Left lung (tissue), 4 donors: ENCODE measurements at regions not wholly inside any gene's neighbourhood (a gene's known extent, or its start where the extent isn't known, plus 50 kb on each side); places are given as distances from the start of the nearest gene placed in this dataset.
"Not testable (repeated sequence)": the region's sequence is repeated elsewhere in the genome, so short reads cannot be mapped to it uniquely, and the experiment has no call there.

Source experiments
- ATAC-seq: fragments of 200-7000 bp; cut with Tn5 transposase; one replicate; pipeline ENCODE4 v1.9.1; 2020; ENCODE audit warnings: moderate library complexity
- DNase-seq, 4 donors: peaks; one replicate each; pipeline ENCODE4 v3.0.0-alpha.2; 2013 to 2020
- H3K27ac ChIP-seq, 2 donors: fragments of 200-600 bp; sonication (generic) in 1 of 2; one replicate each; pipeline versions ENCODE4 v1.5.0 to v1.8.0; 2020 to 2021
- H3K27me3 ChIP-seq, 2 donors: fragments of 200-600 bp; sonication (generic) in 1 of 2; one replicate each; pipeline versions ENCODE4 v1.5.0 to v1.8.0; 2020 to 2021
- H3K36me3 ChIP-seq, 2 donors: fragments of 200-600 bp; sonication (generic) in 1 of 2; one replicate each; pipeline versions ENCODE4 v1.5.0 to v1.8.0; 2020 to 2021
- H3K4me1 ChIP-seq, 2 donors: fragments of 200-600 bp; one replicate each; pipeline ENCODE4 v1.8.0; 2021
- H3K4me3 ChIP-seq, 2 donors: fragments of 200-600 bp; sonication (generic) in 1 of 2; one replicate each; pipeline versions ENCODE4 v1.5.0 to v1.8.0; 2020 to 2021; ENCODE audit warnings: mild to moderate bottlenecking in 1 of 2
- H3K9me3 ChIP-seq, 2 donors: fragments of 200-600 bp; sonication (generic) in 1 of 2; one replicate each; pipeline versions ENCODE4 v1.5.0 to v1.8.0; 2020 to 2021
- intact Hi-C, 2 donors: fragments of 100-400 bp; cut with DNase I; formaldehyde crosslinking; loops; one replicate each; pipeline versions ENCODE4 v1.11.2 to v1.14.2; 2022
- TF ChIP-seq, protein P1 (sequence below), 2 donors: fragments of 200-600 bp; sonication (generic) in 1 of 2; IDR thresholded peaks; one replicate each; pipeline versions ENCODE4 v1.5.0 to v1.8.0; 2021; ENCODE audit warnings: antibody characterized with exemption in 2 of 2
- donor health status: DM: no; HTN: yes; CAD: no.
- donor health status: DM: no; HTN: no; CAD: no.

DNA sequence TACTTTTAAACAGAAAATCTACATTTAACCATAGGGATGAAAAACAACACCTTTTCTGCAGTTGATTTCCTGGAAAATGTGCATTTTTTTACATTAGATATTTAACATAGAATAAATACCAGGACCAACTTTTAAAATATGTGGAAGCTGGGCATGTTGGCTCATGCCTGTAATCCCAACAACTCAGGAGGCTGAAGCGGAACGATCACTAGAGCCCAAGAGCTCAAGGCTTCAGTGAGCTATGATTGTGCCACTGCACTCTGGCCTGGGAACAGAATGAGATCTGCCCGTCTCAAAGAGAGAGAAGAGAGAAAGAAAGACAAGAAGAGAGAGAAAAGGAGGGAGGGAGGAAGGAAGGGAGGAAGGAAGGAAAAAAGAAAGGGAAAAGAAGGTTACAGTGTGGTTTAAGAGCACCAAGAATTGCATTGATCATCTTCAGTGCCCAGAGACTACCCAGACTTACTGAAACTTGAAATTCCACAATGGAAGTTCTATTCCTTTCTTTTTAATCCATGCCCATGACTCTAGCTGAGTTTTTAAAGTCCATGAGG is 189.4 kb upstream of the ARID1B start:
- TF ChIP-seq, protein P1, sequence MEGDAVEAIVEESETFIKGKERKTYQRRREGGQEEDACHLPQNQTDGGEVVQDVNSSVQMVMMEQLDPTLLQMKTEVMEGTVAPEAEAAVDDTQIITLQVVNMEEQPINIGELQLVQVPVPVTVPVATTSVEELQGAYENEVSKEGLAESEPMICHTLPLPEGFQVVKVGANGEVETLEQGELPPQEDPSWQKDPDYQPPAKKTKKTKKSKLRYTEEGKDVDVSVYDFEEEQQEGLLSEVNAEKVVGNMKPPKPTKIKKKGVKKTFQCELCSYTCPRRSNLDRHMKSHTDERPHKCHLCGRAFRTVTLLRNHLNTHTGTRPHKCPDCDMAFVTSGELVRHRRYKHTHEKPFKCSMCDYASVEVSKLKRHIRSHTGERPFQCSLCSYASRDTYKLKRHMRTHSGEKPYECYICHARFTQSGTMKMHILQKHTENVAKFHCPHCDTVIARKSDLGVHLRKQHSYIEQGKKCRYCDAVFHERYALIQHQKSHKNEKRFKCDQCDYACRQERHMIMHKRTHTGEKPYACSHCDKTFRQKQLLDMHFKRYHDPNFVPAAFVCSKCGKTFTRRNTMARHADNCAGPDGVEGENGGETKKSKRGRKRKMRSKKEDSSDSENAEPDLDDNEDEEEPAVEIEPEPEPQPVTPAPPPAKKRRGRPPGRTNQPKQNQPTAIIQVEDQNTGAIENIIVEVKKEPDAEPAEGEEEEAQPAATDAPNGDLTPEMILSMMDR (IDR thresholded peaks at IDR 0.05) = no peak
- intact Hi-C loops = no loop called here
- ATAC-seq = no peak

DNA sequence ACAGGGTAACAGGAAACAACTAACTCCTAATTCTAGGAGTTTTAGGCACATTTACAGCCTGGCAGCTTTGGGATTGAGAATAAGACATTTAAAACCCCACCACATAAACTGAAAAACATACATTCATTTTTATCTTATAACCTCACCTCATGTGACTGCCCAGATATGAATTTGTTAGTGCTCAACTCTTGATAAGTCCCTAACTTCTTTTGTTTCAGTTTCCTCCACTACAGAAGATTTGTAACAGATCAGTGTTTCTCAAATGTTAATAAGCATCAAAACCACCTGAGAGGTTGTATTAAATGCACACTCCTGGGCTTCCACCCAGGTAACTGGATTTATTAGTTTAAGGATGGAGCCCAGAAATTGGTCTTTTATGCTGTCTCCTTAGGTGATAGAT is 190.1 kb upstream of the ARID1B start:
- Histone ChIP-seq H3K9me3 (no peaks in the 10 kb centered on the region), H3K4me1 (peaks cover 0 to 4% of the 10 kb centered on the region in 2 donors), H3K27ac (no peak overlapping the region), H3K27me3 (no peaks in the 10 kb centered on the region), H3K4me3 (no peak overlapping the region), H3K36me3 (no peaks in the 10 kb centered on the region)
- ATAC-seq (no peak), DNase-seq (no peak)
- intact Hi-C loops = no loop called here
- TF ChIP-seq, protein P1 (IDR thresholded peaks at IDR 0.05) = no peak

More for the DNA sequence above, 189.4 kb upstream of the ARID1B start:
- H3K27ac ChIP-seq = no peak overlapping the region
- no peak overlapping the region for H3K4me3 ChIP-seq
- no peak for DNase-seq
- H3K27me3 ChIP-seq = no peaks in the 10 kb centered on the region
- peaks cover 0 to 4% of the 10 kb centered on the region in 2 donors for H3K4me1 ChIP-seq
- H3K36me3 ChIP-seq = no peaks in the 10 kb centered on the region
- no peaks in the 10 kb centered on the region for H3K9me3 ChIP-seq

DNA sequence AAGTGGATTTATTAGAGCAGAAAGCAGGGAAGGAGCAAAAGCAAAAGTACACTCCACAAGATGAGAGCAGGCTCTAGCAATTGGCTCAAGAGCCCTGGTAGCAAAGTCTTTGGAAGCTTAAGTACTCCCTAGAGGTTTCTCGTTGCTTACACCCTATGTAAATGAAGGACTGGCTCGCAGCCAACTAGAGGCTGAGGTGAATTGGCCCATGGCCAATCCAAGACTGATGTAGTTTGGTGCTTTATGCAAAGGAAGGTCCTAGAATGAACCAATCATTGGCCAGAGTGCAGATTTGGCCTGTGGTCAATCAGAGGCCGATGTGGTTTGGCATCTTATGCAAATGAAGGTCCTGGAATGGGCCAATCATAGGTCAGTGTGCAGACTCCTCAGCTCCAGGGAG is 191.3 kb upstream of the ARID1B start:
- Histone ChIP-seq H3K4me1 (peaks cover 0 to 4% of the 10 kb centered on the region in 2 donors), H3K36me3 (no peaks in the 10 kb centered on the region), H3K9me3 (no peaks in the 10 kb centered on the region), H3K27ac (no peak overlapping the region), H3K27me3 (no peaks in the 10 kb centered on the region), H3K4me3 (no peak overlapping the region)
- TF ChIP-seq, protein P1 (IDR thresholded peaks at IDR 0.05) = no peak
- intact Hi-C loops = no loop called here
- DNase-seq (no peak), ATAC-seq (no peak)

DNA sequence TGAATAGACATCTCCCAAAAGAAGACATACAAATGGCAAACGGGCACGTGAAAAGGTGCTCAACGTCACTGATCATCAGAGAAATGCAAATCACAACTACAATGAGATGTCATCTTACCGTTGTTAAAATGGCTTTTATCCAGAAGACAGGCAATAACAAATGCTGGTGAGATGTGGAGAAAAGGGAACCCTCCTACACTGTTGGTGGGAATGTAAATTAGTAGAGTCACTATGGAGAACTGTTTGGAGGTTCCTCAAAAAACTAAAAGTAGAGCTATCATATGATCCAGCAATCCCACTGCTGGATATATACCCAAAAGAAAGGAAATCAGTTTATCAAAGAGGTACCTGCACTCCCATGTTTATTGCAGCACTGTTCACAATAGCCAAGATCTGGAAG is 193.1 kb upstream of the ARID1B start:
- H3K9me3 ChIP-seq, H3K36me3 ChIP-seq, H3K27me3 ChIP-seq, DNase-seq, intact Hi-C loops, H3K4me1 ChIP-seq, H3K27ac ChIP-seq, H3K4me3 ChIP-seq, ATAC-seq: not testable (repeated sequence)

DNA sequence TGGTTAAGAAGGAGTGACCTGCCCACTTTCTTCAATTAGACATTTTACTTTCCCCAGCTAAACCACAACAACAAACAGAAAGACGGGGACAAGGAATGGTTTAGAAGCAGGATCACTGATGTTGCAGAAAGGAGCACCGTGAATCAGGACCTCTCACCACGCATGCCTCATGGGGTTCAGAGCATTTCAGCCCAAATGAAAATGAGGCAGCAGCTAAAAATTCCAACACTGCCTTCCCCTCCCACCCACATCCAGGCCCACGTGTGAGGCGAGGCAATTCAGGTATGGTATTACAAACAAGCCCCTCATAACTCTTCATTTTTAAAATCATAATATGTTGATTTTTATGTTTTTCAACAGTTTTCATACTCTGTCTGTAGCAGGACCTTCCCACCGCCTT is 194.1 kb upstream of the ARID1B start:
- Histone ChIP-seq H3K36me3 (no peaks in the 10 kb centered on the region), H3K27ac (no peak overlapping the region), H3K4me3 (no peak overlapping the region), H3K4me1 (no peaks in the 10 kb centered on the region), H3K27me3 (no peaks in the 10 kb centered on the region), H3K9me3 (peaks cover 0 to 3% of the 10 kb centered on the region in 2 donors)
- TF ChIP-seq, protein P1 (IDR thresholded peaks at IDR 0.05) = no peak
- no peak for ATAC-seq
- no peak for DNase-seq
- intact Hi-C loops = no loop called here

DNA sequence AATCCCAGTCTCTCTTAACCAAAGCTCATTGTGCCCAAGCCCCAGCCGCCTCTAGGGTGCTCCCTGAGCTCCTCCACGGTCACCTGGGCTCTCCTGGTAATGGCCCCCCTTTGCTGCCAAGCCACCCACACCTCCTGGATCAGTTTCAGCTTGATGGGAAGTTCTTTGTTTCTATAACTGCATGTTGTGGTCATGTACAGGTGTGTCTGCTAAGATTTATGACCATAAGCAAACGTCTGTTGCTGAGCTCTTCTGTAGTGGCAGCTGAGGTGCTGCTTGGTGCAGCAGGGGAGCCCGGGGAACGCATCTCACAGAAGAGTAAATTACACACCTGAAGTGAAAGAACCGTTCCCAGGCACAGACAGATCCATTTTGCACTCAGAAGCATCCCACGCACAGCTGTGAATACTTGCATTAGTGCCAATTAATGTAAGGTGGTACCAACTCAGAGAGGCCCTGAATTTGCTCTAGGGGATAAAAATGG is 194.6 kb upstream of the ARID1B start:
- no peaks in the 10 kb centered on the region for H3K4me1 ChIP-seq
- H3K9me3 ChIP-seq = peaks cover 0 to 8% of the 10 kb centered on the region in 2 donors
- no peaks in the 10 kb centered on the region for H3K36me3 ChIP-seq
- intact Hi-C loops = no loop called here
- H3K27ac ChIP-seq = no peak overlapping the region
- H3K27me3 ChIP-seq = no peaks in the 10 kb centered on the region
- TF ChIP-seq, protein P1 (IDR thresholded peaks at IDR 0.05) = no peak
- no peak overlapping the region for H3K4me3 ChIP-seq
- DNase-seq (no peak), ATAC-seq (no peak)
